H9 (cell line): ENCODE measurements at regions not wholly inside any gene's neighbourhood (a gene's known extent, or its start where the extent isn't known, plus 50 kb on each side); places are given as distances from the start of the nearest gene placed in this dataset.

Experiments
- DNase-seq: peaks from one replicate; pipeline ENCODE4 v3.0.0-alpha.2; 2017
- H2AFZ ChIP-seq: one replicate; pipeline ENCODE4 v1.6.1; 2013; ENCODE audit warnings: mild to moderate bottlenecking, low read length, control low read depth, moderate library complexity
- H2AK5ac ChIP-seq: 2 replicates; pipeline ENCODE4 v1.6.1; 2013; ENCODE audit warnings: low read length, control low read depth, mixed read lengths; ENCODE audit not compliant: insufficient read length
- H2BK120ac ChIP-seq: one replicate; pipeline ENCODE4 v1.6.1; 2013; ENCODE audit warnings: low read depth, mild to moderate bottlenecking, low read length, control low read depth, inconsistent platforms; ENCODE audit not compliant: poor library complexity, severe bottlenecking
- H2BK12ac ChIP-seq: 2 replicates; pipeline ENCODE4 v1.6.1; 2013; ENCODE audit warnings: low read length, control low read depth, mixed read lengths, low read depth; ENCODE audit not compliant: insufficient read length
- H2BK15ac ChIP-seq: 2 replicates; pipeline ENCODE4 v1.6.1; 2013; ENCODE audit warnings: low read depth, low read length, control low read depth
- H2BK20ac ChIP-seq: one replicate; pipeline ENCODE4 v1.6.1; 2013; ENCODE audit warnings: low read depth, mild to moderate bottlenecking, low read length, control low read depth, inconsistent platforms; ENCODE audit not compliant: poor library complexity, severe bottlenecking
- H2BK5ac ChIP-seq: 2 replicates; pipeline ENCODE4 v1.6.1; 2013; ENCODE audit warnings: low read length, control low read depth, mixed read lengths; ENCODE audit not compliant: insufficient read length
- H3K14ac ChIP-seq: 2 replicates; pipeline ENCODE4 v1.6.1; 2013; ENCODE audit warnings: low read length, control low read depth; ENCODE audit not compliant: insufficient read depth
- H3K18ac ChIP-seq: 2 replicates; pipeline ENCODE4 v1.6.1; 2013; ENCODE audit warnings: low read depth, mild to moderate bottlenecking, mixed read lengths, low read length, control low read depth; ENCODE audit not compliant: insufficient read length
- H3K23ac ChIP-seq: 2 replicates; pipeline ENCODE4 v1.6.1; 2013; ENCODE audit warnings: low read length, control low read depth, mixed read lengths, low read depth; ENCODE audit not compliant: insufficient read length
- H3K23me2 ChIP-seq: 2 replicates; pipeline ENCODE4 v1.6.1; 2013; ENCODE audit warnings: low read depth, mild to moderate bottlenecking, mixed read lengths, low read length, control low read depth; ENCODE audit not compliant: insufficient read length, poor library complexity, severe bottlenecking
- H3K27ac ChIP-seq: 2 replicates; pipeline ENCODE4 v1.5.1; 2013; ENCODE audit warnings: low read length, control low read depth, mixed read lengths, low read depth; ENCODE audit not compliant: insufficient read length
- H3K27me3 ChIP-seq: 2 replicates; pipeline ENCODE4 v1.6.1; 2013; ENCODE audit warnings: low read length, control low read depth, inconsistent platforms; ENCODE audit not compliant: insufficient read depth
- H3K4ac ChIP-seq: 2 replicates; pipeline ENCODE4 v1.6.1; 2013; ENCODE audit warnings: low read depth, mild to moderate bottlenecking, control low read depth, inconsistent platforms, low read length, moderate library complexity
- H3K4me1 ChIP-seq: 2 replicates; pipeline ENCODE4 v1.6.1; 2013; ENCODE audit warnings: low read length, control low read depth, inconsistent platforms; ENCODE audit not compliant: insufficient read depth
- H3K4me2 ChIP-seq: 2 replicates; pipeline ENCODE4 v1.6.1; 2013; ENCODE audit warnings: low read length, control low read depth, mixed read lengths; ENCODE audit not compliant: insufficient read length, insufficient read depth
- H3K56ac ChIP-seq: 2 replicates; pipeline ENCODE4 v1.6.1; 2013; ENCODE audit warnings: low read depth, mild to moderate bottlenecking, mixed read lengths, low read length, control low read depth; ENCODE audit not compliant: insufficient read length
- H3K79me1 ChIP-seq: 2 replicates; pipeline ENCODE4 v1.6.1; 2013; ENCODE audit warnings: low read depth, mild to moderate bottlenecking, moderate library complexity, low read length, control low read depth, inconsistent platforms; ENCODE audit not compliant: insufficient read depth, poor library complexity, severe bottlenecking
- H3K79me2 ChIP-seq: 2 replicates; pipeline ENCODE4 v1.6.1; 2013; ENCODE audit warnings: low read length, control low read depth, inconsistent platforms; ENCODE audit not compliant: insufficient read depth
- H3K9ac ChIP-seq: 2 replicates; pipeline ENCODE4 v1.6.1; 2013; ENCODE audit warnings: low read length, control low read depth, mixed read lengths; ENCODE audit not compliant: insufficient read length; ENCODE audit errors: extremely low read depth
- H3K9me3 ChIP-seq: one replicate; pipeline ENCODE4 v1.6.1; 2013; ENCODE audit warnings: low read depth, low read length, inconsistent platforms; ENCODE audit not compliant: control insufficient read depth
- H3T11ph ChIP-seq: one replicate; pipeline ENCODE4 v1.6.1; 2013; ENCODE audit warnings: mild to moderate bottlenecking, low read length, control low read depth, inconsistent platforms
- H4K20me1 ChIP-seq: one replicate; pipeline ENCODE4 v1.6.1; 2013; ENCODE audit not compliant: control insufficient read depth, insufficient read length, insufficient read depth
- H4K5ac ChIP-seq: 2 replicates; pipeline ENCODE4 v1.6.1; 2013; ENCODE audit warnings: low read depth, mild to moderate bottlenecking, mixed read lengths, low read length, control low read depth; ENCODE audit not compliant: insufficient read length
- H4K8ac ChIP-seq: replicated peaks from 2 replicates; pipeline ENCODE4 v1.6.1; 2013; ENCODE audit warnings: low read length, control low read depth, mixed read lengths, low read depth; ENCODE audit not compliant: insufficient read length
- H4K91ac ChIP-seq: 2 replicates; pipeline ENCODE4 v1.6.1; 2013; ENCODE audit warnings: low read depth, mild to moderate bottlenecking, moderate library complexity, mixed read lengths, low read length, control low read depth; ENCODE audit not compliant: insufficient read length
- H3K27ac Mint-ChIP-seq, 3 experiments: 2 replicates in 2 of 3; 3 replicates in 1 of 3; pipeline ENCODE4 v1.8.0; 2020 to 2021; ENCODE audit warnings: mixed read lengths in 3 of 3, mild to moderate bottlenecking in 1 of 3, moderate library complexity in 1 of 3
- H3K27me3 Mint-ChIP-seq: 2 replicates; pipeline ENCODE4 v1.8.0; 2021; ENCODE audit warnings: low read depth, mild to moderate bottlenecking, moderate library complexity, mixed read lengths
- H3K36me3 Mint-ChIP-seq, 3 experiments: 2 replicates in 2 of 3; 3 replicates in 1 of 3; pipeline ENCODE4 v1.8.0; 2020 to 2021; ENCODE audit warnings: low read depth in 3 of 3, mixed read lengths in 3 of 3; ENCODE audit not compliant: insufficient read depth in 1 of 3
- H3K4me1 Mint-ChIP-seq, 2 experiments: 2 replicates each; pipeline ENCODE4 v1.8.0; 2020; ENCODE audit warnings: mixed read lengths in 2 of 2
- H3K4me3 Mint-ChIP-seq, 2 experiments: 2 replicates in 1 of 2; 3 replicates in 1 of 2; pipeline ENCODE4 v1.8.0; 2020 to 2021; ENCODE audit warnings: mild to moderate bottlenecking in 2 of 2, mixed read lengths in 2 of 2, moderate library complexity in 1 of 2
- H3K9me3 Mint-ChIP-seq, 2 experiments: 2 replicates in 1 of 2; 3 replicates in 1 of 2; pipeline ENCODE4 v1.8.0; 2020; ENCODE audit warnings: mild to moderate bottlenecking in 2 of 2, mixed read lengths in 2 of 2, moderate library complexity in 1 of 2
- WGBS: extraction: QIAGEN DNeasy Blood & Tissue Kit; methylation state at CpG from one replicate; pipeline ENCODE4 v1.1.7; 2013; ENCODE audit warnings: missing lambda C conversion rate, low lambda C conversion rate, mixed read lengths; ENCODE audit not compliant: insufficient read length; ENCODE audit errors: extremely low coverage; 5-methylcytosine and 5-hydroxymethylcytosine counted together
- TF ChIP-seq, protein P1 (sequence below): fragments of 200-600 bp; sonication (generic); conservative IDR thresholded peaks from 3 replicates; pipeline ENCODE4 v1.8.0; 2021; ENCODE audit warnings: antibody characterized with exemption, mild to moderate bottlenecking

DNA sequence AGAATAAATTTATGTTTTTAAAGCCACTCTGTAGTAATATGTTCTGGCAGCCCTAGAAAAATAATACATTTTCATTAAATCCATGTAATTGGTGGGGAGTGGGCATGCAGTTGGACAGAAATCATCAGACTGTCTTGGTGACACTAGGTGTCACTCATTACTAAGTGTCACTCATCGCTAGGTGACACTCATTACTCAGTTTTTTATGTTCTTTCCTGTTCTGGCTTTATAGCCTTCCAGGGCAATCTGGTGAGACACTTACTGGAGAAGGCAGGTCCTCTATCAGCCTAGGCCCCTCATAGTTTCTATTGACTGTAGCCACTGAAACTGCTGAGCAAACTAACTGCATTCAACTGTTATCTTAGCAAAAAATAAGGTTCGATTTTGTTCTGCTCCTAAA is 542.1 kb downstream of the SLITRK1 start:
- Histone ChIP-seq H2BK5ac (no peak overlapping the region), H3T11ph (no peak overlapping the region), H2AK5ac (no peak overlapping the region), H3K56ac (no peak overlapping the region), H4K5ac (no peak overlapping the region), H3K9ac (no peak overlapping the region), H3K4me1 (no peaks in the 10 kb centered on the region), H4K20me1 (no peaks in the 10 kb centered on the region), H3K23me2 (no peaks in the 10 kb centered on the region), H2BK15ac (no peak overlapping the region), H4K91ac (no peak overlapping the region), H4K8ac (no peak overlapping the region), H3K4me2 (no peak overlapping the region), H3K9me3 (no peaks in the 10 kb centered on the region), H3K18ac (no peak overlapping the region), H2AFZ (no peak overlapping the region), H3K79me2 (no peaks in the 10 kb centered on the region), H3K79me1 (no peaks in the 10 kb centered on the region), H3K4ac (no peak overlapping the region), H2BK20ac (no peak overlapping the region), H3K23ac (no peak overlapping the region), H3K27me3 (no peaks in the 10 kb centered on the region), H3K14ac (no peak overlapping the region), H2BK120ac (no peak overlapping the region), H3K27ac (no peak overlapping the region), H2BK12ac (no peak overlapping the region)
- Mint-ChIP-seq H3K36me3 (peaks cover 0 to 24% (median 9%) of the 10 kb centered on the region in 3 experiments; a peak in 5 of 7 replicates), H3K27ac (no peak overlapping the region), H3K27me3 (no peaks in the 10 kb centered on the region), H3K9me3 (peaks cover 14 to 18% of the 10 kb centered on the region in 2 experiments), H3K4me3 (no peak overlapping the region), H3K4me1 (no peaks in the 10 kb centered on the region)
- WGBS = no CpG with 5 or more reads among the region's 2 CpGs
- DNase-seq = no peak
- TF ChIP-seq, protein P1, sequence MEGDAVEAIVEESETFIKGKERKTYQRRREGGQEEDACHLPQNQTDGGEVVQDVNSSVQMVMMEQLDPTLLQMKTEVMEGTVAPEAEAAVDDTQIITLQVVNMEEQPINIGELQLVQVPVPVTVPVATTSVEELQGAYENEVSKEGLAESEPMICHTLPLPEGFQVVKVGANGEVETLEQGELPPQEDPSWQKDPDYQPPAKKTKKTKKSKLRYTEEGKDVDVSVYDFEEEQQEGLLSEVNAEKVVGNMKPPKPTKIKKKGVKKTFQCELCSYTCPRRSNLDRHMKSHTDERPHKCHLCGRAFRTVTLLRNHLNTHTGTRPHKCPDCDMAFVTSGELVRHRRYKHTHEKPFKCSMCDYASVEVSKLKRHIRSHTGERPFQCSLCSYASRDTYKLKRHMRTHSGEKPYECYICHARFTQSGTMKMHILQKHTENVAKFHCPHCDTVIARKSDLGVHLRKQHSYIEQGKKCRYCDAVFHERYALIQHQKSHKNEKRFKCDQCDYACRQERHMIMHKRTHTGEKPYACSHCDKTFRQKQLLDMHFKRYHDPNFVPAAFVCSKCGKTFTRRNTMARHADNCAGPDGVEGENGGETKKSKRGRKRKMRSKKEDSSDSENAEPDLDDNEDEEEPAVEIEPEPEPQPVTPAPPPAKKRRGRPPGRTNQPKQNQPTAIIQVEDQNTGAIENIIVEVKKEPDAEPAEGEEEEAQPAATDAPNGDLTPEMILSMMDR = no peak
